Osteocyte (in vitro differentiated cells): ENCODE measurements at regions not wholly inside any gene's neighbourhood (a gene's known extent, or its start where the extent isn't known, plus 50 kb on each side); places are given as distances from the start of the nearest gene placed in this dataset.

ENCODE experiments used
- DNase-seq: peaks from one replicate; pipeline ENCODE4 v3.0.0; 2021; ENCODE audit warnings: mixed read lengths; ENCODE audit not compliant: unreplicated experiment; ENCODE audit errors: extremely low spot score
- H3K27ac Mint-ChIP-seq: one replicate; pipeline ENCODE4 v1.8.0; 2021; ENCODE audit warnings: mild to moderate bottlenecking, mixed read lengths; ENCODE audit not compliant: unreplicated experiment
- H3K27me3 Mint-ChIP-seq: one replicate; pipeline ENCODE4 v1.8.0; 2021; ENCODE audit warnings: mixed read lengths; ENCODE audit not compliant: unreplicated experiment
- H3K36me3 Mint-ChIP-seq: one replicate; pipeline ENCODE4 v1.8.0; 2021; ENCODE audit warnings: mixed read lengths; ENCODE audit not compliant: unreplicated experiment
- H3K4me1 Mint-ChIP-seq: one replicate; pipeline ENCODE4 v1.8.0; 2021; ENCODE audit warnings: mixed read lengths; ENCODE audit not compliant: unreplicated experiment
- H3K4me3 Mint-ChIP-seq: one replicate; pipeline ENCODE4 v1.8.0; 2021; ENCODE audit warnings: mild to moderate bottlenecking, moderate library complexity, mixed read lengths; ENCODE audit not compliant: unreplicated experiment
- H3K9me3 Mint-ChIP-seq: one replicate; pipeline ENCODE4 v1.8.0; 2021; ENCODE audit warnings: mixed read lengths; ENCODE audit not compliant: unreplicated experiment
- CTCF ChIP-seq: fragments of 200-600 bp; sonication (generic); IDR thresholded peaks from 2 replicates; pipeline ENCODE4 v1.5.0; 2021; ENCODE audit warnings: antibody characterized with exemption, mild to moderate bottlenecking, moderate library complexity

- H3K9me3 Mint-ChIP-seq, result no peaks in the 10 kb centered on the region
- no peak overlapping the region for H3K27ac Mint-ChIP-seq
- H3K4me3 Mint-ChIP-seq, result no peak overlapping the region
- no peaks in the 10 kb centered on the region for H3K4me1 Mint-ChIP-seq
- no peaks in the 10 kb centered on the region for H3K36me3 Mint-ChIP-seq
- peaks cover 5% of the 10 kb centered on the region for H3K27me3 Mint-ChIP-seq
- no peak for DNase-seq
- TF ChIP-seq CTCF, result no peak
Observed at GRCh38 chr2:36147670-36148390, 207.7 kb upstream of the CRIM1 start.

GRCh38 chr2:36146765-36147164 lies 208.8 kb upstream of the CRIM1 start:
- Mint-ChIP-seq H3K4me1 (no peaks in the 10 kb centered on the region), H3K4me3 (no peak overlapping the region), H3K36me3 (no peaks in the 10 kb centered on the region), H3K27ac (no peak overlapping the region), H3K27me3 (peaks cover 9% of the 10 kb centered on the region), H3K9me3 (no peaks in the 10 kb centered on the region)
- no peak for TF ChIP-seq CTCF
- DNase-seq, result no peak

GRCh38 chr2:36140391-36140790 lies 215.2 kb upstream of the CRIM1 start:
- no peak overlapping the region for H3K4me3 Mint-ChIP-seq
- H3K4me1 Mint-ChIP-seq, result no peaks in the 10 kb centered on the region
- DNase-seq, result no peak
- no peaks in the 10 kb centered on the region for H3K36me3 Mint-ChIP-seq
- H3K27me3 Mint-ChIP-seq, result peaks cover 9% of the 10 kb centered on the region
- H3K27ac Mint-ChIP-seq, result no peak overlapping the region
- H3K9me3 Mint-ChIP-seq, result no peaks in the 10 kb centered on the region
- no peak for TF ChIP-seq CTCF

- no peak for TF ChIP-seq CTCF
- Mint-ChIP-seq H3K4me3 (no peak overlapping the region), H3K9me3 (no peaks in the 10 kb centered on the region), H3K27me3 (peaks cover 6% of the 10 kb centered on the region), H3K4me1 (no peaks in the 10 kb centered on the region), H3K36me3 (no peaks in the 10 kb centered on the region), H3K27ac (no peak overlapping the region)
- no peak for DNase-seq
Observed at GRCh38 chr2:36137612-36138011, 218.0 kb upstream of the CRIM1 start.

- no peak overlapping the region for H3K4me3 Mint-ChIP-seq
- no peaks in the 10 kb centered on the region for H3K4me1 Mint-ChIP-seq
- TF ChIP-seq CTCF, result no peak
- H3K27ac Mint-ChIP-seq, result no peak overlapping the region
- H3K9me3 Mint-ChIP-seq, result no peaks in the 10 kb centered on the region
- no peaks in the 10 kb centered on the region for H3K36me3 Mint-ChIP-seq
- no peak for DNase-seq
- peaks cover 3% of the 10 kb centered on the region for H3K27me3 Mint-ChIP-seq
Observed at GRCh38 chr2:36134281-36134680, 221.3 kb upstream of the CRIM1 start.
